ENCODE measurements at regions not wholly inside any gene's neighbourhood (a gene's known extent, or its start where the extent isn't known, plus 50 kb on each side); places are given as distances from the start of the nearest gene placed in this dataset.
A peak's percentile ranks its signal among the peaks of the same experiment; 100 is the strongest.
"Not testable (repeated sequence)": the region's sequence is repeated elsewhere in the genome, so short reads cannot be mapped to it uniquely, and the experiment has no call there.

GRCh38 chr20:29763821-29764511 lies 1493.5 kb upstream of the DEFB115 start:
- no peak for DNase-seq (ENCODE audit: low spot score)

GRCh38 chr20:29764922-29765610 lies 1492.4 kb upstream of the DEFB115 start:
- DNase-seq (ENCODE audit: low spot score), result not testable (repeated sequence)

- DNase-seq (ENCODE audit: low spot score), result not testable (repeated sequence)
These were observed 1479.4 kb upstream of the DEFB115 start for GRCh38 chr20:29778033-29778432.

GRCh38 chr20:29781217-29781616 lies 1476.2 kb upstream of the DEFB115 start:
- DNase-seq (ENCODE audit: low spot score), result not testable (repeated sequence)

- not testable (repeated sequence) for DNase-seq (ENCODE audit: low spot score)
These were observed 1475.6 kb upstream of the DEFB115 start for GRCh38 chr20:29781891-29782290.

- DNase-seq (ENCODE audit: low spot score), result not testable (repeated sequence)
These were observed 1470.0 kb upstream of the DEFB115 start for GRCh38 chr20:29787456-29787855.

GRCh38 chr20:29790510-29790909 lies 1467.0 kb upstream of the DEFB115 start:
- DNase-seq (ENCODE audit: low spot score), result no peak

- not testable (repeated sequence) for DNase-seq (ENCODE audit: low spot score)
These were observed 1426.0 kb upstream of the DEFB115 start for GRCh38 chr20:29831508-29831907.

GRCh38 chr20:29868014-29868413 lies 1389.5 kb upstream of the DEFB115 start:
- DNase-seq (ENCODE audit: low spot score), result not testable (repeated sequence)

GRCh38 chr20:29868688-29869087 lies 1388.8 kb upstream of the DEFB115 start:
- not testable (repeated sequence) for DNase-seq (ENCODE audit: low spot score)

- not testable (repeated sequence) for DNase-seq (ENCODE audit: low spot score)
These were observed 1385.6 kb upstream of the DEFB115 start for GRCh38 chr20:29871816-29872215.

- DNase-seq (ENCODE audit: low spot score), result no peak
These were observed 1383.5 kb upstream of the DEFB115 start for GRCh38 chr20:29873946-29874345.

- no peak for DNase-seq (ENCODE audit: low spot score)
These were observed 1382.8 kb upstream of the DEFB115 start for GRCh38 chr20:29874476-29875202.

GRCh38 chr20:29875321-29876083 lies 1382.0 kb upstream of the DEFB115 start:
- not testable (repeated sequence) for DNase-seq (ENCODE audit: low spot score)

- not testable (repeated sequence) for DNase-seq (ENCODE audit: low spot score)
These were observed 1381.2 kb upstream of the DEFB115 start for GRCh38 chr20:29876084-29876910.

- DNase-seq (ENCODE audit: low spot score), result no peak
These were observed 1380.6 kb upstream of the DEFB115 start for GRCh38 chr20:29876911-29877285.

GRCh38 chr20:29877411-29878280 lies 1379.8 kb upstream of the DEFB115 start:
- not testable (repeated sequence) for DNase-seq (ENCODE audit: low spot score)

- no peak for DNase-seq (ENCODE audit: low spot score)
These were observed 1379.2 kb upstream of the DEFB115 start for GRCh38 chr20:29878281-29878741.

- DNase-seq (ENCODE audit: low spot score), result peak; percentile 28
These were observed 1378.6 kb upstream of the DEFB115 start for GRCh38 chr20:29878777-29879442.
